WTC11 (cell line): ENCODE measurements at regions not wholly inside any gene's neighbourhood (a gene's known extent, or its start where the extent isn't known, plus 50 kb on each side); places are given as distances from the start of the nearest gene placed in this dataset.
A peak's percentile ranks its signal among the peaks of the same experiment; 100 is the strongest.

Experiments
- ATAC-seq: fragments of 200-7000 bp; cut with Tn5 transposase; 2 replicates; pipeline ENCODE4 v1.10.0; 2021; ENCODE audit warnings: mild to moderate bottlenecking, moderate library complexity
- CTCF ChIA-PET: fragments of 300-600 bp; sonication (Branson Sonifier 250); formaldehyde crosslinking; loops from one replicate; lab custom pipeline; 2021; ENCODE audit warnings: antibody characterized with exemption; lab: Charles Lee
- POLR2A ChIA-PET: fragments of 350-600 bp; sonication (Branson Sonifier 250); formaldehyde crosslinking; loops from one replicate; lab custom pipeline; 2021; ENCODE audit warnings: antibody characterized with exemption; lab: Charles Lee
- DNase-seq: peaks from one replicate; pipeline ENCODE4 v3.0.0; 2021; ENCODE audit warnings: low spot score
- H3K27ac Mint-ChIP-seq: 2 replicates; pipeline ENCODE4 v1.8.0; 2021; ENCODE audit warnings: mixed read lengths
- H3K27me3 Mint-ChIP-seq: 2 replicates; pipeline ENCODE4 v1.8.0; 2021; ENCODE audit warnings: low read depth, mild to moderate bottlenecking, moderate library complexity, mixed read lengths
- H3K36me3 Mint-ChIP-seq: 2 replicates; pipeline ENCODE4 v1.8.0; 2021; ENCODE audit warnings: mixed read lengths
- H3K4me1 Mint-ChIP-seq: 2 replicates; pipeline ENCODE4 v1.8.0; 2022; ENCODE audit warnings: mixed read lengths
- H3K4me3 Mint-ChIP-seq: 2 replicates; pipeline ENCODE4 v1.8.0; 2021; ENCODE audit warnings: mild to moderate bottlenecking, moderate library complexity, mixed read lengths
- H3K9me3 Mint-ChIP-seq: 2 replicates; pipeline ENCODE4 v1.8.0; 2021; ENCODE audit warnings: mixed read lengths
- ATF1 ChIP-seq: sonication (generic); formaldehyde crosslinking; IDR thresholded peaks from 2 replicates; pipeline ENCODE4 v1.8.1; 2023; ENCODE audit warnings: mild to moderate bottlenecking, moderate library complexity, missing genetic modification reagents
- CREB1 ChIP-seq: sonication (generic); formaldehyde crosslinking; IDR thresholded peaks from 2 replicates; pipeline ENCODE4 v1.8.0; 2023; ENCODE audit warnings: mild to moderate bottlenecking, missing genetic modification reagents
- ESRRA ChIP-seq: sonication (generic); formaldehyde crosslinking; IDR thresholded peaks from 2 replicates; pipeline ENCODE4 v1.8.1; 2022; ENCODE audit warnings: mild to moderate bottlenecking, missing genetic modification reagents, borderline replicate concordance
- GTF2I ChIP-seq: fragments of 250-450 bp; sonication (Bioruptor Pico); conservative IDR thresholded peaks from 2 replicates; pipeline ENCODE4 v1.4.0; 2021; ENCODE audit warnings: mild to moderate bottlenecking
- IRF1 ChIP-seq: sonication (generic); formaldehyde crosslinking; IDR thresholded peaks from 2 replicates; pipeline ENCODE4 v1.8.0; 2023; ENCODE audit warnings: missing genetic modification reagents
- IRF2 ChIP-seq: sonication (generic); formaldehyde crosslinking; IDR thresholded peaks from 2 replicates; pipeline ENCODE4 v1.8.0; 2022; ENCODE audit warnings: low read depth, missing genetic modification reagents, borderline replicate concordance
- PRRX2 ChIP-seq: fragments of 250-450 bp; sonication (Bioruptor Pico); IDR thresholded peaks from 2 replicates; pipeline ENCODE4 v1.8.0; 2021; ENCODE audit warnings: mild to moderate bottlenecking
- SMAD3 ChIP-seq: sonication (generic); formaldehyde crosslinking; IDR thresholded peaks from 2 replicates; pipeline ENCODE4 v1.8.0; 2022; ENCODE audit warnings: missing genetic modification reagents, mild to moderate bottlenecking, borderline replicate concordance
- TEAD4 ChIP-seq: sonication (generic); formaldehyde crosslinking; IDR thresholded peaks from 2 replicates; pipeline ENCODE4 v1.8.0; 2022; ENCODE audit warnings: mild to moderate bottlenecking, missing genetic modification reagents
- TP53 ChIP-seq: sonication (generic); formaldehyde crosslinking; IDR thresholded peaks from 2 replicates; pipeline ENCODE4 v1.8.1; 2023; ENCODE audit warnings: mild to moderate bottlenecking, missing genetic modification reagents
- ZBTB21 ChIP-seq: sonication (generic); formaldehyde crosslinking; IDR thresholded peaks from 2 replicates; pipeline ENCODE4 v1.8.1; 2023; ENCODE audit warnings: mild to moderate bottlenecking, missing genetic modification reagents, borderline replicate concordance
- ZMAT4 ChIP-seq: fragments of 250-450 bp; sonication (Bioruptor Pico); IDR thresholded peaks from 2 replicates; pipeline ENCODE4 v1.9.0; 2021; ENCODE audit warnings: mild to moderate bottlenecking
- ZNF263 ChIP-seq: sonication (generic); formaldehyde crosslinking; IDR thresholded peaks from 2 replicates; pipeline ENCODE4 v1.8.1; 2022; ENCODE audit warnings: low read depth, mild to moderate bottlenecking, moderate library complexity, missing genetic modification reagents
- ZNF423 ChIP-seq: fragments of 250-450 bp; sonication (Bioruptor Pico); IDR thresholded peaks from 2 replicates; pipeline ENCODE4 v2.1.2; 2022; ENCODE audit warnings: mild to moderate bottlenecking, moderate library complexity
- TF ChIP-seq, protein P1 (sequence below): fragments of 250-450 bp; sonication (Bioruptor Pico); IDR thresholded peaks from 2 replicates; pipeline ENCODE4 v1.9.0; 2021; ENCODE audit warnings: mild to moderate bottlenecking, borderline replicate concordance
- TF ChIP-seq, protein P2 (sequence below): sonication (generic); formaldehyde crosslinking; conservative IDR thresholded peaks from 2 replicates; pipeline ENCODE4 v1.8.1; 2023; ENCODE audit warnings: mild to moderate bottlenecking, low read depth, missing genetic modification reagents, moderate library complexity
- TF ChIP-seq, protein P3 (sequence below): fragments of 250-450 bp; sonication (Bioruptor Pico); IDR thresholded peaks from 2 replicates; pipeline ENCODE4 v1.9.0; 2021; ENCODE audit warnings: mild to moderate bottlenecking
- TF ChIP-seq, protein P4 (sequence below): sonication (generic); formaldehyde crosslinking; IDR thresholded peaks from 2 replicates; pipeline ENCODE4 v1.8.0; 2022; ENCODE audit warnings: mild to moderate bottlenecking, missing genetic modification reagents

GRCh38 chr18:42459873-42460272 is 504.8 kb downstream of the PIK3C3 start:
- DNase-seq (no peak), ATAC-seq (no peak)
- TF ChIP-seq TP53 (CRISPR knock-in tag) (no peak), TEAD4 (no peak), SMAD3 (CRISPR knock-in tag) (no peak), ZBTB21 (CRISPR knock-in tag) (no peak), CREB1 (CRISPR knock-in tag) (no peak), ATF1 (no peak)
- TF ChIP-seq, protein P1, sequence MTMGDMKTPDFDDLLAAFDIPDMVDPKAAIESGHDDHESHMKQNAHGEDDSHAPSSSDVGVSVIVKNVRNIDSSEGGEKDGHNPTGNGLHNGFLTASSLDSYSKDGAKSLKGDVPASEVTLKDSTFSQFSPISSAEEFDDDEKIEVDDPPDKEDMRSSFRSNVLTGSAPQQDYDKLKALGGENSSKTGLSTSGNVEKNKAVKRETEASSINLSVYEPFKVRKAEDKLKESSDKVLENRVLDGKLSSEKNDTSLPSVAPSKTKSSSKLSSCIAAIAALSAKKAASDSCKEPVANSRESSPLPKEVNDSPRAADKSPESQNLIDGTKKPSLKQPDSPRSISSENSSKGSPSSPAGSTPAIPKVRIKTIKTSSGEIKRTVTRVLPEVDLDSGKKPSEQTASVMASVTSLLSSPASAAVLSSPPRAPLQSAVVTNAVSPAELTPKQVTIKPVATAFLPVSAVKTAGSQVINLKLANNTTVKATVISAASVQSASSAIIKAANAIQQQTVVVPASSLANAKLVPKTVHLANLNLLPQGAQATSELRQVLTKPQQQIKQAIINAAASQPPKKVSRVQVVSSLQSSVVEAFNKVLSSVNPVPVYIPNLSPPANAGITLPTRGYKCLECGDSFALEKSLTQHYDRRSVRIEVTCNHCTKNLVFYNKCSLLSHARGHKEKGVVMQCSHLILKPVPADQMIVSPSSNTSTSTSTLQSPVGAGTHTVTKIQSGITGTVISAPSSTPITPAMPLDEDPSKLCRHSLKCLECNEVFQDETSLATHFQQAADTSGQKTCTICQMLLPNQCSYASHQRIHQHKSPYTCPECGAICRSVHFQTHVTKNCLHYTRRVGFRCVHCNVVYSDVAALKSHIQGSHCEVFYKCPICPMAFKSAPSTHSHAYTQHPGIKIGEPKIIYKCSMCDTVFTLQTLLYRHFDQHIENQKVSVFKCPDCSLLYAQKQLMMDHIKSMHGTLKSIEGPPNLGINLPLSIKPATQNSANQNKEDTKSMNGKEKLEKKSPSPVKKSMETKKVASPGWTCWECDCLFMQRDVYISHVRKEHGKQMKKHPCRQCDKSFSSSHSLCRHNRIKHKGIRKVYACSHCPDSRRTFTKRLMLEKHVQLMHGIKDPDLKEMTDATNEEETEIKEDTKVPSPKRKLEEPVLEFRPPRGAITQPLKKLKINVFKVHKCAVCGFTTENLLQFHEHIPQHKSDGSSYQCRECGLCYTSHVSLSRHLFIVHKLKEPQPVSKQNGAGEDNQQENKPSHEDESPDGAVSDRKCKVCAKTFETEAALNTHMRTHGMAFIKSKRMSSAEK (CRISPR knock-in tag), result no peak
- TF ChIP-seq, protein P2, sequence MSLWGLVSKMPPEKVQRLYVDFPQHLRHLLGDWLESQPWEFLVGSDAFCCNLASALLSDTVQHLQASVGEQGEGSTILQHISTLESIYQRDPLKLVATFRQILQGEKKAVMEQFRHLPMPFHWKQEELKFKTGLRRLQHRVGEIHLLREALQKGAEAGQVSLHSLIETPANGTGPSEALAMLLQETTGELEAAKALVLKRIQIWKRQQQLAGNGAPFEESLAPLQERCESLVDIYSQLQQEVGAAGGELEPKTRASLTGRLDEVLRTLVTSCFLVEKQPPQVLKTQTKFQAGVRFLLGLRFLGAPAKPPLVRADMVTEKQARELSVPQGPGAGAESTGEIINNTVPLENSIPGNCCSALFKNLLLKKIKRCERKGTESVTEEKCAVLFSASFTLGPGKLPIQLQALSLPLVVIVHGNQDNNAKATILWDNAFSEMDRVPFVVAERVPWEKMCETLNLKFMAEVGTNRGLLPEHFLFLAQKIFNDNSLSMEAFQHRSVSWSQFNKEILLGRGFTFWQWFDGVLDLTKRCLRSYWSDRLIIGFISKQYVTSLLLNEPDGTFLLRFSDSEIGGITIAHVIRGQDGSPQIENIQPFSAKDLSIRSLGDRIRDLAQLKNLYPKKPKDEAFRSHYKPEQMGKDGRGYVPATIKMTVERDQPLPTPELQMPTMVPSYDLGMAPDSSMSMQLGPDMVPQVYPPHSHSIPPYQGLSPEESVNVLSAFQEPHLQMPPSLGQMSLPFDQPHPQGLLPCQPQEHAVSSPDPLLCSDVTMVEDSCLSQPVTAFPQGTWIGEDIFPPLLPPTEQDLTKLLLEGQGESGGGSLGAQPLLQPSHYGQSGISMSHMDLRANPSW, result no peak
- ChIA-PET CTCF (no interaction called here), POLR2A (no interaction called here)
- no peak overlapping the region for H3K27ac Mint-ChIP-seq
- H3K4me1 Mint-ChIP-seq, result no peaks in the 10 kb centered on the region
- H3K36me3 Mint-ChIP-seq, result no peaks in the 10 kb centered on the region
- H3K4me3 Mint-ChIP-seq, result no peak overlapping the region
- H3K9me3 Mint-ChIP-seq, result no peaks in the 10 kb centered on the region
- no peaks in the 10 kb centered on the region; the same call in 1 of the 2 replicates for H3K27me3 Mint-ChIP-seq

GRCh38 chr18:42471885-42472284 is 516.9 kb downstream of the PIK3C3 start:
- H3K36me3 Mint-ChIP-seq, result peaks cover 3% of the 10 kb centered on the region; the same call in 1 of the 2 replicates
- H3K27ac Mint-ChIP-seq, result no peak overlapping the region
- POLR2A ChIA-PET, result interaction anchor here (0.6 kb wide), 1 partner anchor 419 kb away, joined by 3 read pairs; no protein-coding TSS in a partner anchor
- TF ChIP-seq PRRX2 (CRISPR knock-in tag) (no peak), CREB1 (CRISPR knock-in tag) (no peak), ZNF423 (CRISPR knock-in tag) (no peak), ESRRA (CRISPR knock-in tag) (no peak), TEAD4 (no peak), GTF2I (no peak), IRF1 (CRISPR knock-in tag) (no peak)
- H3K4me3 Mint-ChIP-seq, result no peak overlapping the region
- no peaks in the 10 kb centered on the region for H3K27me3 Mint-ChIP-seq
- peaks cover 11% of the 10 kb centered on the region for H3K9me3 Mint-ChIP-seq
- H3K4me1 Mint-ChIP-seq, result peaks cover 4% of the 10 kb centered on the region; the same call in 1 of the 2 replicates
- no peak for DNase-seq
- peak; percentile 60 for ATAC-seq
- CTCF ChIA-PET, result no interaction called here

GRCh38 chr18:42473611-42474010 is 518.6 kb downstream of the PIK3C3 start:
- H3K9me3 Mint-ChIP-seq, result peaks cover 11% of the 10 kb centered on the region
- no peak for DNase-seq
- ChIA-PET CTCF (no interaction called here), POLR2A (no interaction called here)
- ATAC-seq, result no peak
- H3K27ac Mint-ChIP-seq, result no peak overlapping the region
- H3K27me3 Mint-ChIP-seq, result no peaks in the 10 kb centered on the region
- no peak overlapping the region for H3K4me3 Mint-ChIP-seq
- peaks cover 4% of the 10 kb centered on the region; the same call in 1 of the 2 replicates for H3K4me1 Mint-ChIP-seq
- peaks cover 3% of the 10 kb centered on the region; the same call in 1 of the 2 replicates for H3K36me3 Mint-ChIP-seq
- TF ChIP-seq IRF2 (CRISPR knock-in tag) (no peak), ZMAT4 (no peak), SMAD3 (CRISPR knock-in tag) (no peak), ZNF263 (no peak), ZNF423 (CRISPR knock-in tag) (no peak)
- TF ChIP-seq, protein P3, sequence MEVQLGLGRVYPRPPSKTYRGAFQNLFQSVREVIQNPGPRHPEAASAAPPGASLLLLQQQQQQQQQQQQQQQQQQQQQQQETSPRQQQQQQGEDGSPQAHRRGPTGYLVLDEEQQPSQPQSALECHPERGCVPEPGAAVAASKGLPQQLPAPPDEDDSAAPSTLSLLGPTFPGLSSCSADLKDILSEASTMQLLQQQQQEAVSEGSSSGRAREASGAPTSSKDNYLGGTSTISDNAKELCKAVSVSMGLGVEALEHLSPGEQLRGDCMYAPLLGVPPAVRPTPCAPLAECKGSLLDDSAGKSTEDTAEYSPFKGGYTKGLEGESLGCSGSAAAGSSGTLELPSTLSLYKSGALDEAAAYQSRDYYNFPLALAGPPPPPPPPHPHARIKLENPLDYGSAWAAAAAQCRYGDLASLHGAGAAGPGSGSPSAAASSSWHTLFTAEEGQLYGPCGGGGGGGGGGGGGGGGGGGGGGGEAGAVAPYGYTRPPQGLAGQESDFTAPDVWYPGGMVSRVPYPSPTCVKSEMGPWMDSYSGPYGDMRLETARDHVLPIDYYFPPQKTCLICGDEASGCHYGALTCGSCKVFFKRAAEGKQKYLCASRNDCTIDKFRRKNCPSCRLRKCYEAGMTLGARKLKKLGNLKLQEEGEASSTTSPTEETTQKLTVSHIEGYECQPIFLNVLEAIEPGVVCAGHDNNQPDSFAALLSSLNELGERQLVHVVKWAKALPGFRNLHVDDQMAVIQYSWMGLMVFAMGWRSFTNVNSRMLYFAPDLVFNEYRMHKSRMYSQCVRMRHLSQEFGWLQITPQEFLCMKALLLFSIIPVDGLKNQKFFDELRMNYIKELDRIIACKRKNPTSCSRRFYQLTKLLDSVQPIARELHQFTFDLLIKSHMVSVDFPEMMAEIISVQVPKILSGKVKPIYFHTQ (CRISPR knock-in tag), result no peak
- TF ChIP-seq, protein P4, sequence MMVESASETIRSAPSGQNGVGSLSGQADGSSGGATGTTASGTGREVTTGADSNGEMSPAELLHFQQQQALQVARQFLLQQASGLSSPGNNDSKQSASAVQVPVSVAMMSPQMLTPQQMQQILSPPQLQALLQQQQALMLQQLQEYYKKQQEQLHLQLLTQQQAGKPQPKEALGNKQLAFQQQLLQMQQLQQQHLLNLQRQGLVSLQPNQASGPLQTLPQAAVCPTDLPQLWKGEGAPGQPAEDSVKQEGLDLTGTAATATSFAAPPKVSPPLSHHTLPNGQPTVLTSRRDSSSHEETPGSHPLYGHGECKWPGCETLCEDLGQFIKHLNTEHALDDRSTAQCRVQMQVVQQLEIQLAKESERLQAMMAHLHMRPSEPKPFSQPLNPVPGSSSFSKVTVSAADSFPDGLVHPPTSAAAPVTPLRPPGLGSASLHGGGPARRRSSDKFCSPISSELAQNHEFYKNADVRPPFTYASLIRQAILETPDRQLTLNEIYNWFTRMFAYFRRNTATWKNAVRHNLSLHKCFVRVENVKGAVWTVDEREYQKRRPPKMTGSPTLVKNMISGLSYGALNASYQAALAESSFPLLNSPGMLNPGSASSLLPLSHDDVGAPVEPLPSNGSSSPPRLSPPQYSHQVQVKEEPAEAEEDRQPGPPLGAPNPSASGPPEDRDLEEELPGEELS (CRISPR knock-in tag), result no peak
